Tibial nerve (tissue), 4 donors: ENCODE measurements at regions not wholly inside any gene's neighbourhood (a gene's known extent, or its start where the extent isn't known, plus 50 kb on each side); places are given as distances from the start of the nearest gene placed in this dataset.

Experiments used
- DNase-seq, 2 donors: peaks; one replicate each; pipeline ENCODE4 v3.0.0-alpha.2; 2019; ENCODE audit warnings: low spot score in 2 of 2
- H3K27ac ChIP-seq, 4 donors: fragments of 200-600 bp; sonication (generic) in 3 of 4; one replicate each; pipeline ENCODE4 v1.5.1; 2017 to 2019; ENCODE audit warnings: mild to moderate bottlenecking in 1 of 4
- H3K27me3 ChIP-seq, 2 donors: fragments of 200-600 bp; sonication (generic) in 1 of 2; one replicate each; pipeline versions ENCODE4 v1.5.1 to v1.6.0; 2017 to 2019
- H3K36me3 ChIP-seq, 3 donors: fragments of 200-600 bp; sonication (generic); one replicate each; pipeline ENCODE4 v1.5.1; 2018 to 2019
- H3K4me1 ChIP-seq, 4 donors: fragments of 200-600 bp; sonication (generic) in 3 of 4; one replicate each; pipeline ENCODE4 v1.5.1; 2017 to 2019
- H3K4me3 ChIP-seq, 4 donors: fragments of 200-600 bp; sonication (generic) in 3 of 4; one replicate each; pipeline ENCODE4 v1.5.1; 2017 to 2019; ENCODE audit warnings: mild to moderate bottlenecking in 1 of 4, moderate library complexity in 1 of 4
- H3K9me3 ChIP-seq, 4 donors: fragments of 200-600 bp; sonication (generic) in 3 of 4; one replicate each; pipeline ENCODE4 v1.5.1; 2017 to 2019
- CTCF ChIP-seq, 5 experiments: fragments of 200-600 bp in 3 of 5; fragments of 450-650 bp in 2 of 5; sonication (generic) in 3 of 5; IDR thresholded peaks; one replicate each; pipeline ENCODE4 v1.5.1; 2016 to 2019; ENCODE audit warnings: antibody characterized with exemption in 5 of 5, mild to moderate bottlenecking in 3 of 5, moderate library complexity in 2 of 5
- EP300 ChIP-seq, 2 donors: sonication (generic); formaldehyde crosslinking; IDR thresholded peaks; one replicate each; pipeline ENCODE4 v1.6.1; 2017; ENCODE audit warnings: antibody characterized with exemption in 2 of 2, mild to moderate bottlenecking in 1 of 2
- POLR2A ChIP-seq, 2 donors: fragments of 450-650 bp; IDR thresholded peaks; one replicate each; pipeline ENCODE4 v1.6.1; 2017; ENCODE audit warnings: antibody characterized with exemption in 2 of 2, mild to moderate bottlenecking in 2 of 2, moderate library complexity in 2 of 2
- WGBS, 2 donors: methylation state at CpG; one replicate each; pipeline ENCODE4 v1.1.5; 2018; 5-methylcytosine and 5-hydroxymethylcytosine counted together

DNA sequence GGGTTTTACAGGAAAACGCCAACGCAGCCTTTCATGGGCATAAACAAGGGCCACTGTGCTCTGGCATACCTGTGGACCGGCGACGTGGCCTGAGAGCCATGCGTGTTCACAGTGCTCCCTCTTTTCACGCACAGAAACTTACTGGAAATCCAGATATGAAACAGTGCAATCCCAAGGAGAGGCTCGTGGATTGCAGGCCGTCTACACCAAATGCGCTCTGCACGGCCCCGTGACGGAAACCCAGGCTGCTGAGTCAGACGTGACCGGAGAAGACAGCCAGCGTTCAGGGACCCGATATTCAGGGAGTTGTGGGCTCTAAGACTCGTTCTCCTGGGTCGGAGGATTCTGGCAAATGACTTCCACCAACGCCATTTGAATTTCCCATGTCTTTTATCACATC is 129.2 kb downstream of the FOXL1 start:
- Histone ChIP-seq H3K4me3 (no peak overlapping the region), H3K36me3 (no peaks in the 10 kb centered on the region), H3K27me3 (no peaks in the 10 kb centered on the region), H3K9me3 (peaks cover 0 to 7% (median 0%) of the 10 kb centered on the region in 4 donors), H3K27ac (no peak overlapping the region), H3K4me1 (no peaks in the 10 kb centered on the region)
- TF ChIP-seq CTCF (IDR thresholded peaks at IDR 0.05) (no peak), EP300 (IDR thresholded peaks at IDR 0.05) (no peak), POLR2A (IDR thresholded peaks at IDR 0.05) (no peak)
- 88 to 91% methylated on average over 20 of the region's 20 CpGs for WGBS, 2 donors
- no peak for DNase-seq

- Histone ChIP-seq H3K4me3 (no peak overlapping the region), H3K27ac (no peak overlapping the region), H3K4me1 (no peaks in the 10 kb centered on the region), H3K9me3 (peaks cover 0 to 7% (median 0%) of the 10 kb centered on the region in 4 donors), H3K36me3 (no peaks in the 10 kb centered on the region), H3K27me3 (no peaks in the 10 kb centered on the region)
- WGBS, 2 donors, result 85 to 94% methylated on average over 6 to 11 of the region's 11 CpGs
- DNase-seq, result no peak
- no peak for TF ChIP-seq EP300 (IDR thresholded peaks at IDR 0.05)
- no peak for TF ChIP-seq POLR2A (IDR thresholded peaks at IDR 0.05)
- TF ChIP-seq CTCF (IDR thresholded peaks at IDR 0.05), result no peak
These were observed 130.1 kb downstream of the FOXL1 start for GRCh38 chr16:86708431-86708830.

DNA sequence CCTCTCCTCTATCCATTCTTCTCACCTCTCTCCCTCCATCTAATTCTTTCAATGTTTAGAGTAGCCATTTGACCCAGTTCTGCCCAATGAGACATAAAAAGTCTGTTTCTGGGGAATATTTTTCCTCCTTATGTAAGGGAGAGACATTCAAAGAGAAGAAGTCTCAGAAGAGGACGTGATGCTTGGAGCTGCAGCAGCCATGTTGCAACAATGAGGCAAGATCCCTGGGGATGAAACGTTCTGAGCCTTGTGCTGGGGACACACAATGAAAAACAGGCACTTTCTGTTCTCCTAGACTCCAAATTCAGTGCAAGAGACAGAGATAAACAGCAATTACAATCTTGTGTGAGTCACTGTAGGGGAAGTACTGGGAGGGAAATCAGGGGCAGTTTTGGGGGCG is 130.8 kb downstream of the FOXL1 start:
- Histone ChIP-seq H3K4me1 (no peaks in the 10 kb centered on the region), H3K4me3 (no peak overlapping the region), H3K9me3 (peaks cover 0 to 7% (median 0%) of the 10 kb centered on the region in 4 donors), H3K27me3 (no peaks in the 10 kb centered on the region), H3K27ac (no peak overlapping the region), H3K36me3 (no peaks in the 10 kb centered on the region)
- TF ChIP-seq EP300 (IDR thresholded peaks at IDR 0.05) (no peak), CTCF (IDR thresholded peaks at IDR 0.05) (no peak), POLR2A (IDR thresholded peaks at IDR 0.05) (no peak)
- 86 to 90% methylated on average over 3 of the region's 3 CpGs for WGBS, 2 donors
- DNase-seq, result no peak

DNA sequence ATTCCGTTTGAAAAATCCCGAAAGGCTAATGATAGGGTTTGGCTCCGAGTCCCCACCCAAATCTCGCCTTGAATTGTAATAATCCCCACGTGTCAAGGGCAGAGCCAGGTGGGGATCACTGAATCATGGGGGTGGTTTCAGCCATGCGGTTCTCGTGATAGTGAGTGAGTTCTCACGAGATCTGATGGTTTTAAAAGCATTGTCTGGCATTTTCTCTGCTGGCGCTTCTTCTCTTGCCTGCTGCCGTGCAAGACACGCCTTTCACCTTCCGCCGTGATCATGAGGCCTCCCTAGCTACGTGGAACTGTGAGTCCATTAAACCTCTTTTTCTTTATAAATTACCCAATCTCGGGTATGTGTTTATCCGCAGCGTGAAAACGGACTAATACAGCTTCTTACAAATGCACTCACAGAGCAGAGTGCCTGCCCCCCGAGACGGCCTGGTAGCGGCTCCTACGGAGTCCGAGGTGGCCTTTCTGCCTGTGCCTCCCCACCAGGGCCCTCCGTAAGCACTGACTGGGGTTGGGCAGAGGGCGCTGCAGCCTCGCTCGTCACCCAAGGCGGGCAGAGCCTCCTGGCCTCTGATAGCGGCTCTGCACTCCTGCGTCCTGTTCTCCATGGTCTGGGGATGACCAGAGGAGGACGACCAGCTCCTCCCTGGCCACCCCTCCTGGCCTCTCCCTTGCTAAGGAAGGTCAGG is 131.7 kb downstream of the FOXL1 start:
- Histone ChIP-seq H3K27ac (no peak overlapping the region), H3K9me3 (peaks cover 0 to 7% (median 0%) of the 10 kb centered on the region in 4 donors), H3K27me3 (peaks cover 0 to 6% of the 10 kb centered on the region in 2 donors), H3K4me3 (no peak overlapping the region), H3K36me3 (no peaks in the 10 kb centered on the region), H3K4me1 (no peaks in the 10 kb centered on the region)
- no peak for DNase-seq
- 84 to 92% methylated on average over 29 to 31 of the region's 31 CpGs for WGBS, 2 donors
- no peak for TF ChIP-seq EP300 (IDR thresholded peaks at IDR 0.05)
- no peak for TF ChIP-seq CTCF (IDR thresholded peaks at IDR 0.05)
- TF ChIP-seq POLR2A (IDR thresholded peaks at IDR 0.05), result no peak

DNA sequence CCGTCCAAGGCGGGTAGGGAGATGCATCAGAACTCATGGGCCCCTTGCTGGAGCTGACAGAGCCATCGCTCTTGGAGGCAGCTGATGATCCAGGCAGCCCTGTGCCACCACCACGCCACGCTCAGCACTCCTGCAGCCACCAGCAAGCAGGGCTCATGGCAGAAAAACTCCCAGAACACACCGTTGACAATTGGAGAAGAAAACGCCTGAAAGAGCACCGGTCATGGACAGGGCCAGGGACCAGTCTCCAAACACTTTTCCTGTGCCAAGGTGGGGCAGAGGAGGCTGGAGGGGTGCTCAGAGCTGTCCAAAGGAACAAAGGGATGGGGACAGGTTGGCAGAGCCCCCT is 132.2 kb downstream of the FOXL1 start:
- Histone ChIP-seq H3K36me3 (no peaks in the 10 kb centered on the region), H3K4me3 (no peak overlapping the region), H3K27me3 (peaks cover 0 to 6% of the 10 kb centered on the region in 2 donors), H3K9me3 (peaks cover 0 to 7% (median 0%) of the 10 kb centered on the region in 4 donors), H3K4me1 (no peaks in the 10 kb centered on the region), H3K27ac (no peak overlapping the region)
- no peak for TF ChIP-seq EP300 (IDR thresholded peaks at IDR 0.05)
- TF ChIP-seq CTCF (IDR thresholded peaks at IDR 0.05), result no peak
- TF ChIP-seq POLR2A (IDR thresholded peaks at IDR 0.05), result no peak
- DNase-seq, result no peak
- 63 to 66% methylated on average over 5 to 8 of the region's 8 CpGs for WGBS, 2 donors
